ENCODE measurements at regions not wholly inside any gene's neighbourhood (a gene's known extent, or its start where the extent isn't known, plus 50 kb on each side); places are given as distances from the start of the nearest gene placed in this dataset.
"Not testable (repeated sequence)": the region's sequence is repeated elsewhere in the genome, so short reads cannot be mapped to it uniquely, and the experiment has no call there.

DNA sequence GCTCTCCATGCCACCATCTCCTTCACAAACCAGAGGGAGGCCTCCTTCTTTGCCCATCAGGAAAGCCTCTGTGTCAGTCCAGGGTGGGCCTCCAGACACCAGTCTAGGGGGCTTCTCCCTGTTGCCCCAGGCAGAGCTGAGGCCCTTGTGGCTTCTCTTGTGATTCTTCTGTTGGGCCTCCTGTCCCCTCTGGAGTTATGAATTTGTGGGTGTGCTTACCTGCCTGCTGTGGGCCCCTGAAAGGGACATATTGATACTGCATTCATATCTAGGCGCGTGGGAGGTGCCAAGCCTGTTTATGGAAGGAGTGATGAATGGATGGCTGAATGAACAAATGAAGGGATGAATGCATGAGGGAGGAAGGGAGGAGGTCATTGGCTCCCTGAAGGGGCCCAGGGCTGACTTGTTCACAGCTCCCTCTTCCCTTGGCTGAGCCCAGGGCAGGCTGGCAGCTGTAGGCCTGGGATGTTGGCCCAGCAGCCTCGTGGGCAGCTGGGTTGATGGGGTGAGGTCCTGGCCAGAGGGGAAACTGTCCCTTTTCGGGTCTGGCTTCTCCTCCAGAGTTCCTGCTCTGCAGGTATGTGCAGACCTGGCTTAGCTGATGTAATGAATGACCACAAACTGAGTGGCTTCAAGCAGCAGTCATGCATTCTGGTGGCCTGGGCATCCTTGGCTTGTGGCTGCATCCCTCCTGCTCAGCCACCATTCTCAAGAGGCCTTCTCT, 195.4 kb downstream of the GOLGA6L6 start:
- peak; percentile 1 for DNase-seq (ENCODE audit: low read depth, low spot score)

DNA sequence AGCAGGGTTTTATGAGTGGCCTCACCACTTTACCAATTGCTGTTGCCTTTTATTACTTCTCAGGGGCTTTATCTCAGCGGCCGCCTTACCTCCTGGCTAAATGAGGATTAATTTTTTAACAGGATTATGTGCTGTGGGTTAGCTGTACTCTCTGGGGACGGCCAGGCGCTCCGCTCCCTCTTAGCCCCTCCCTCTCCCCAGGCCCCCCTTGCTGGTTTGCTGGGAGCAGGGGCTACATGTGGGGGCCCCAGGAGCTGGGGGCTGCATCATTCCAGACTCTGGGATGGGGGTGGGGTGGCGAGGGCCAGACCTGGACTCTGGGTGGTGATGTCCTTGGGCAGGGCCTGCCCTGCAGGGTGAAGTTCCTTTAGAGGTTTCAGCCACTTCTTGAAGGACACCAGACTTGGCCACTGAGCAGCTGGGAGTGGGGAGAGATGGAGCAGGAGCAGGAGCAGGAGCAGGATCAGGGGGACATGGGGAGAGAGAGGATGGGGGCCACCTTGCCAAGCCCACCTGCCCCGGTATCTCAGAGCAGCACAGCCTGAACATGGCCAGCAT, 196.1 kb downstream of the GOLGA6L6 start:
- DNase-seq (ENCODE audit: low read depth, low spot score) = no peak

DNA sequence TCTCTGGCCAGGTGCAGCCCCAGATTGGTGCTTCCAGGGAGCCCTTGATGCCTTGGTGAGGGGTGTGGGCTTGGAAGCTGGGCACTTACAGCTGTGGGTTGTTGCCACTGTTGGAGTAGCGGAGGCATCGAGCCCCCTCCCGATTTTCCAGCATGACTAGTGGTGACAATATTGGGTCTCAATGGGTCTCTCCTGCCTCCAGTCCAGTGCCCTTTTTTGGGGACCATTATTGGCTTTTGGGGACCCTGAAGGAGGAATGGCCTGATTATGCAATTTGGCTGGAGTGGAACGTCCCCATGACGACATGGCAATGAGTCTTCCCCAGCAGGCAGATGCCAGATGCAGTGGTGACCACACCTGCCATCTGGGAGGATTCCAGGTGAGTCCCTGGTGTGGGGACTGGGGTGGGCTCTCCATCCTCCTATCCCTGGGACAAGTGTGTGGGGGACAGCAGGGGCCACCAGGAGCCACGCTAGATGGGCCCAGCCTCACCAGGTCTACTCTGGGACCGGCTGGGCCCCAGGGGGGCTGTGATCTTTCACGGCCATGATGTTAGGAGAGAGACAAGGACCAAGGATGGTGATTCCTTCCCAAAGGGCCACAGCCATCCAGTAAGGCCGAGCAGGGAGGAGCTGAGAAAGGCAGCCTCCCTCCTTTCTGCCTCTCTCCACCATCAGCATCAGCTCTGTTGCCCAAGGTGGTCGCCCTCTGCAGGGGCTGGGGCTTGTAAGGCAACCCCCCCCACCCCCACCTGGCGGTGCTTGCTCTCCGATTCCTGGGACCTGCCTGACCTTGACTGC, 196.8 kb downstream of the GOLGA6L6 start:
- DNase-seq (ENCODE audit: low read depth, low spot score) = peak; percentile 0

DNA sequence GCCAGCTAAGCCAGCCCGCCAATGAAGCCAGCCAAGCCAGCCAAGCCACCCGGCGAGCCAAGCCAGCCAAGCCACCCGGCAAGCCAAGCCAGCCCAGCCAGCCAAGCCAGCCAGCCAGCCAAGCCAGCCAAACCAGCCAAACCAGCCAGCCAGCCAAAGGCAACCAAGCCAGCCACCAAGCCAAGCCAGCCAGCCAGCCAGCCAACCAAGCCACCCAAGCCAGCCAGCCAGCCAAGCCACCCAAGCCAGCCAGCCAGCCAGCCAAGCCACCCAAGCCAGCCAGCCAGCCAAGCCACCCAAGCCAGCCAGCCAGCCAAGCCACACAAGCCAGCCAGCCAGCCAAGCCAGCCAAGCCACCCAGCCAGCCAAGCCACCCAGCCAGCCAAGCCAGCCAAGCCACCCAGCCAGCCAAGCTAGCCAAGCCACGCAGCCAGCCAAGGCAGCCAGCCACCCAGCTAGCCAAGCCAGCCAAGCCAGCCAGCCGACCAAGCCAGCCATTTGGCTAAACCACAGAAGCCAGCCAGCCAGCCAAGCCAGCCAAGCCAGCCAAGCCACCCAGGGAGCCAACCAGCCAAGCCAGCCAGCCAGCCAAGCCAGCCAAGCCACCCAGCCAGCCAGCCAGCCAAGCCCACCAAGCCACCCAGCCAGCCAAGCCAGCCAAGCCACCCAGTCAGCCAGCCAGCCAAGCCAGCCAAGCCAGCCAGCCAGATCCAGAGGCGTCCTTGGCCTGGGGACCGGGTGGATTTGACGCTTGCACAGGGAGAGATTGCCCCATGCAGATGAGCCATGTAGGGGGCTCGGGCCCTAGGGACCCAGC, 198.0 kb downstream of the GOLGA6L6 start:
- DNase-seq (ENCODE audit: low read depth, low spot score) = not testable (repeated sequence)

DNA sequence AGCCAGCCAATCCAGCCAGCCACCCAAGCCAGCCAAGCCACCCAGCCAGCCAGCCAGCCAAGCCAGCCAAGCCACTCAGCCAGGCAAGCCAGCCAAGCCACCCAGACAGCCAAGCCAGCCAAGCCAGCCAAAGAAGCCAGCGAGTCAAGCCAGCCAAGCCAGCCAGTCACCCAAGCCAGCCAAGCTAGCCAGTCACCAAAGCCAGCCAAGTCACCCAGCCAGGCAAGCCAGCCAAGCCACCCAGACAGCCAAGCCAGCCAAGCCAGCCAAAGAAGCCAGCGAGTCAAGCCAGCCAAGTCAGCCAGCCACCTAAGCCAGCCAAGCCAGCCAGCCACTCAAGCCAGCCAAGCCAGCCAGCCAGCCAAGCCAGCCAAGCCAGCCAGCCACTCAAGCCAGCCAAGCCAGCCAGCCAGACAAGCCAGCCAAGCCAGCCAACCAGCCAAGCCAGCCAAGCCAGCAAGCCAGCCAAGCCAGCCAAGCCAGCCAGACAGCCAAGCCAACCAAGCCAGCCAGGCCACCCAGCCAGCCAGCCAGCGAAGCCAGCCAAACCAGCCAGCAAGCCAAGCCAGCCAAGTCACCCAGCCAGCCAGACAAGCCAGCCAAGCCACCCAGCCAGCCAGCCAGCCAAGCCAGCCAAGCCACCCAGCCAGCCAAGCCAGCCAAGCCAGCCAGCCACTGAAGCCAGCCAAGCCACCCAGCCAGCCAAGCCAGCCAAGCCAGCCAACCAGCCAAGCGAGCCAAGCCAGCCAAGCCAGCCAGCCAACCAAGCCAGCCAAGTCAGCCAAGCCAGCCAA, 198.8 kb downstream of the GOLGA6L6 start:
- DNase-seq (ENCODE audit: low read depth, low spot score) = not testable (repeated sequence)

DNA sequence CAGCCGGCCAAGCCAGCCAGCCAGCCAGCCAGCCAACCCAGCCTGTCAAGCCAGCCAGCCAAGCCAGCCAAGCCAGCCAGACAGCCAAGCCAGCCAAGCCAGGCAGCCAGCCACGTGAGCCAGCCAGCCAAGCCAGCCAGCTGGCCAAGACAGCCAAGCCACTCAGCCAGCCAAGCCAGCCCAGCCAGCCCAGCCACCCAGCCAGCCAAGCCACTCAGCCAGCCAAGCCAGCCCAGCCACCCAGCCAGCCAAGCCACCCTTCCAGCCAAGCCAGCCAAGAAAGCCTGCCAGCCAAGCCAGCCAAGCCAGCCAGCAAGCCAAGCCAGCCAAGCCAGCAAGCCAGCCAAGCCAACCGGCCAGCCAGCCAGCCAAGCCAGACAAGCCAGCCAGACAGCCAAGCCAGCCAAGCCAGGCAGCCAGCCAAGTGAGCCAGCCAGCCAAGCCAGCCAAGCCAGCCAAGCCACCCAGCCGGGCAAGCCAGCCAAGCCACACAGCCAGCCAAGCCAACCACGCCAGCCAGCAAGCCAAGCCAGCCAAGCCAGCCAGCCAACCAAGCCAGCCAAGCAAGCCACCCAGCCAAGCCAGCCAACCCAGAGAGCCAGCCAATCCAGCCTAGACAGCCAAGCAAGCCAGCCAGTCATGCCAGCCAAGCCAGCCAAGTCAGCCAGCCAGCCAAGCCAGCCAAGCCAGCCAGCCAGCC, 199.5 kb downstream of the GOLGA6L6 start:
- peak; percentile 6 for DNase-seq (ENCODE audit: low read depth, low spot score)

DNA sequence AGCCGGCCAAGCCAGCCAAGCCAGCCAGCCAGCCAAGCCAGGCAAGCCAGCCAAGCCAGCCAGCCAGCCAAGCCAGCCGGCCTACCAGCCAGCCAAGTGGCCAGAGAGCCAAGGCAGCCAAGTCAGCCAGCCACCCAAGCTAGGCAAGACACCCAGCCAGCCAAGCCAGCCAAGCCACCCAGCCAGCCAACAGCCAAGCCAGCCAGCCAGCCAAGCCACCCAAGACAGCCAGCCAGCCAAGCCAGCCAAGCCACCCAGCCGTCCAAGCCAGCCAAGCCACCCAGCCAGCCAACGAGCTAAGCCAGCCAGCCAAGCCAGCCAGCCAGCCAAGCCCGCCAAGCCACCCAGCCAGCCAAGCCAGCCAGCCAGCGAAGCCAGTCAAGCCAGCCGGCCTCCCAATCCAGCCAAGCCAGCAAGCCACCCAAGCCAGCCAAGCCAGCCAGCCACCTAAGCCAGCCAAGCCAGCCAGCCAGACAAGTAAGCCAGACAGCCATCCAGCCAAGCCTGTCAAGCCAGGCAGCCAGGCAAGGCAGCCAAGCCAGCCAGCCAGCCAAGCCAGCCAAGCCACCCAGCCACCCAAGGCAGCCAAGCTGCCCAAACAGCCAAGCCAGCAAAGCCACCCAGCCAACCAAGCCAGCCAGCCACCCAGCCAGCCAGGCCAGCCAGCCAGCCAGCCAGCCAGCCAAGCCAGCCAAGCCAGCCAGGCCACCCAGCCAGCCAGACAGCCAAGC, 200.5 kb downstream of the GOLGA6L6 start:
- peak; percentile 10 for DNase-seq (ENCODE audit: low read depth, low spot score)

DNA sequence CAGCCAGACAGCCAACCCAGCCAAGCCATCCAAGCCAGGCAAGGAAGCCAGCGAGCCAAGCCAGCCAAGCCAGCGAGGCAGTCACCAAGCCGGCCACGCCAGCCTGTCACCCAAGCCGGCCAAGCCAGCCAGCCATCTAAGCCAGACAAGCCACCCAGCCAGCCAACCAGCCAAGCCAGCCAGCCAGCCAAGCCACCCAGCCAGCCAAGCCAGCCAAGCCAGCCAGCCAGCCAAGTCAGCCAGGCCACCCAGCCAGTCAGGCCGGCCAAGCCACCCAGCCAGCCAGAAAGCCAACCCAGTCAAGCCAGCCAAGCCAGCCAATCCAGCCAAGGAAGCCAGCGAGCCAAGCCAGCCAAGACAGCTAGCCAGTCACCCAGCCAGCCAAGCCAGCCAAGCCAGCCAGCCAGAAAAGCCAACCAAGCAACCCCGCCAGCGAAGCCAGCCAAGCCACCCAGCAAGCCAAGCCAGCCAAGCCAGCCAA, 201.2 kb downstream of the GOLGA6L6 start:
- peak; percentile 7 for DNase-seq (ENCODE audit: low read depth, low spot score)

DNA sequence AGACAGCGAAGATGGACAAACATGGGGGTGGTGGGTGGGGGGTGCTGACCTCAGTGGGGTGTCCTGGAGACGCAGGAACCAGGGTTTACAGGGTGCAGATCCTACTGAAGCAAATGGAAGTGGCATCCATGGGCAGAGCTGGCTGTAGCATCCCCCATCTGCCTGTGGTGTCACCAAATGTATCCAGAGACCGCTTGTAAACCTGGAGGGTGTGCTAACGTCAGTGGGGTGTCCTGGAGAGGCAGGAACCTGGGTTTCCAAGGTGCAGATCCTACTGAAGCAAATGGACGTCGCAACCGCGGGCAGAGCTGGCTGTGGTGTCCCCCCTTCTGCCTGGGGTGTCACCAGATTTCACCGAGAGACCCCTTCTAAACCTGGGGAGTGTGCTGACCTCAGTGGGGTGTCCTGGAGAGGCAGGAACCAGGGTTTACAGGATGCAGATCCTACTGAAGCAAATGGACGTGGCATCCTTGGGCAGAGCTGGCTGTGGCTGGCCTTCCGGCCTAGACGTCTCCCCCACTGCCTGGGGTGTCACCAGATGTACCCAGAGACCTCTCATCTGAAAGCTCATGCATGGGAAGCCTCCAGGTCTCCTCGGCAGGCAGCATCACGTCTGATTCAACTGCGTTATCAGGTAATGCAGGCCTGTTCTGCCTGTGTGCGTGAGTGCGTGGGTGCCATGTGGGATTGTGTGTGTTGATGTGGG, 202.4 kb downstream of the GOLGA6L6 start:
- peak; percentile 1 for DNase-seq (ENCODE audit: low read depth, low spot score)

DNA sequence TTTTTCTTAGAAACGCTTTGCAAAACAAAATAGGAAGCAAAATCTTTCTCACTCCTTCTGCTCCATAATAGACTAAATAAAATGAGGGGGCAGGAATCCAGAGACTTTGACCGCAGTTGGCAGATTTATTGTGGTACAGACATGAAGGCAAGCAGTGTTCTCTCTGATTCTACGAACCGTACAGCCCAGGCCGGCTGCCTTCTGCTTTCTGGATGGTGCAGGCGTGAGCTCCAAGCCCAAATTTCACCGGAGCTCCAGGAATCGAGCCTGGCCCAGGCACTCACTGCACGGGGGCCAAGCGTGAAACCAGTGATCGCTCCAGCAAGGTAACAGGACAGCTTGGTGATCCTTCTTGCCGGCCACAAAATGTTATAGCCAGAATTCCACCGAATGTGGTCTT, 202.9 kb downstream of the GOLGA6L6 start:
- not testable (repeated sequence) for DNase-seq (ENCODE audit: low read depth, low spot score)

DNA sequence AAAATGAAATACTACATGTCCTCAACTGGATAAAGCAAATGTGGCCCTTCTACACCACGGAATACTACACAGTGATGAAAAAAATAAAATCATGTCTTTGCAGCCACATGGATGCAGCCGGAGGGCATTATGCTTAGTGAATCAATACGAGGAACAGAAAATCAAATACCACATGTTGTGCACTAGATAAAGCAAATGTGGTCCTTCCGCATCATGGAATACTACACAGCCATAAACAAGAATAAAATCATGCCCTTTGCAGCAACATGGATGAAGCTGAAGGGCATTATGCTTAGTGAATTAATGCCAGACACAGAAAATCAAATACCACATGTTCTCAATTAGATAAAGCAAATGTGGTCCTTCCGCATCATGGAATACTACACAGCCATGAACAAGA, 204.4 kb downstream of the GOLGA6L6 start:
- DNase-seq (ENCODE audit: low read depth, low spot score) = not testable (repeated sequence)

DNA sequence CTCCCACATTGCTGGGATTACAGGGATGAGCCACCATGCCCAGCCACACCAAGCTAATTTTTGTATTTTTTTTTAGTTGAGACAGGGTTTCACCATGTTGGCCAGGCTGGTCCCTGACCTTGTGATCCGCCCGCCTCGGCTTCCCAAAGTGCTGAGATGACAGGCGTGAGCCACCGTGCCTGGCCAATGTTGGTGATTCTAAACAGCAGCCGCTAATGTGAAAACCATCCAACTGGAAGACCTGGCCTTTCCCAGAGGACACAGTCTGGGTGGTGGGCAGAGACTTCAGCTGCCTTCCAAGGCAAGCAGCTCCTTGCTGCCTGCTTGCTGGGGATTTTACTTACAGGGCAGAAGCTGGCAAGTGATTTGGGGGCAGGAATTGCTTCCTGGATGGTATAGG, 207.1 kb downstream of the GOLGA6L6 start:
- not testable (repeated sequence) for DNase-seq (ENCODE audit: low read depth, low spot score)

DNA sequence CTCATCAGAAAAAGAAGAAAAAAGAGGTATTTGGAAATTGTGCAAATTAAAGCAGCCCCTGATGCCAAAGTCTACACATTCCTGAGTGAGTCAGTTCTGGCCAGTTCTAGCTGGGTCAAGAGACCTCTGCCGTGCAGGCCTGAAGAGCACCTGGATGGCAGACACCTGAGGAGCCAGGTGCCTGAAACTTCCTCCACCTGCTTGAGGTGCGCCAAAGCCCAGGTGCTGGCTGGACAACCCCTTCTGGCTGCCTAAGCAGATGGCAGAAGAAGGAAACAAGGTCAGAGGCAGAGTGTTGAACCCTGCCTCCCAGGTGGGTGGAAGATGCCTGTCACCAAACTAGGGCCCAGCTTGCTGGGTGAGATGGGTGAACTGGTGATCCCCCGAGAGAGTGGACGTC, 215.8 kb downstream of the GOLGA6L6 start:
- not testable (repeated sequence) for DNase-seq (ENCODE audit: low read depth, low spot score)

DNA sequence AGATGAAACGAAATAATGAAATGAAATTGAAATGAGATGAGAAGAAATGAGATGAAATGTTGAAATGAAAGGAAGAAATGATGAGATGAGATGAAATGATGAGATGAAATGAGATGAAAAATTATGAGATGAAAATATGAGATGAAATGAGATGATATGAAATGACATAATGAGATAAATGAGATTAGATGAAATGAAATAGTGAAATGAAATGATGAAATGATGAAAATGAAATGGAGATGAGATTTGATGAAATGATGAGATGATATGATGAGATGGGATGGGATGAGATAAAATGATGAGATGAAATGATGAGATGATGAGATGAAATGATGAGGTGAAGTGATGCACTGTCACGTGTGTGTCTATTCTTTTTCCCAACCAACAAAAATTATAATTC, 224.5 kb downstream of the GOLGA6L6 start:
- DNase-seq (ENCODE audit: low read depth, low spot score) = not testable (repeated sequence)

DNA sequence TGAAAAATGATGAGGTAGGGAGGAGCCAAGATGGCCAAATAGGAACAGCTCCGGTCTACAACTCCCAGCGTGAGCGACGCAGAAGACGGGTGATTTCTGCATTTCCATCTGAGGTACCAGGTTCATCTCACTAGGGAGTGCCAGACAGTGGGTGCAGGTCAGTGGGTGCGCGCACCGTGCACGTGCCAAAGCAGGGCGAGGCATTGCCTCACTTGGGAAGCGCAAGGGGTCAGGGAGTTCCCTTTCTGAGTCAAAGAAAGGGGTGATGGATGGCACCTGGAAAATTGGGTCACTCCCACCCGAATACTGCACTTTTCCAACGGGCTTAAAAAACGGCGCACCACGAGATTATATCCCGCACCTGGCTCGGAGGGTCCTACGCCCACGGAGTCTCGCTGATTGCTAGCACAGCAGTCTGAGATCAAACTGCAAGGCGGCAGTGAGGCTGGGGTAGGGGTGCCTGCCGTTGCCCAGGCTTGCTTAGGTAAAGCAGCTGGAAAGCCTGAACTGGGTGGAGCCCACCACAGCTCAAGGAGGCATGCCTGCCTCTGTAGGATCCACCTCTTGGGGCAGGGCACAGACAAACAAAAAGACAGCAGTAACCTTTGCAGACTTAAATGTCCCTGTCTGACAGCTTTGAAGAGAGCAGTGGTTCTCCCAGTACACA, 230.5 kb downstream of the GOLGA6L6 start:
- DNase-seq (ENCODE audit: low read depth, low spot score) = not testable (repeated sequence)

DNA sequence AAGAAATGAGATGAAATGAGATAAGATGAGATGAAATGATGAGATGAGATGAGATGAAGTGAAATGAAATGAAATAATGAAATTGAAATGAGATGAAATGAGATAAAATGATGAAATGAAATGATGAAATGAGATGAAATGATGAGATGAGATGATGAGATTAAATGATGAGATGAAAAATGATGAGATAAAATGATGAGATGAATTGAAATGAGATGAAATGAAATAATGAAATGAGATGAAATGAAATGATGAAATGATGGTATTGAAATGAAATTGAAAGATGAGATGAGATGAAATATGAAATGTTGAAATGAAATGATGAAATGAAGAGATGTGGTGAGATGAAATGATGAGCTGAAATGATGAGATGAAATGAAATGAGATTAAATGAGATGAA, 231.0 kb downstream of the GOLGA6L6 start:
- no peak for DNase-seq (ENCODE audit: low read depth, low spot score)

DNA sequence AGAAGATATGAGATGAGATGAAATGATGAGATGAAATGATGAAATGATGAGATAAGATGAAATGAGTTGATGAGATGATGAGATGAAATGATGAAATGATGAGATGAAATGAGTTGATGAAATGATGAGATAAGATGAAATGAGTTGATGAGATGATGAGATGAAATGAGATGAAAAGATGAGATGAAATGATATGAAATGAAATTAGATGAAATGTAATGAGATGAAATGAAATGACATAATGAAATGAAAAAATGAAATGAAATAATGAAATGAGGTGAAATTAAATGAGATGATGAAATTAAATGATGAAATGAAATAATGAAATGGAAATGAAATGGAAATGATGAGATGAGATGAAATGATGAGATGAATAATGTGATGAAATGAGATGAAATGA, 231.6 kb downstream of the GOLGA6L6 start:
- DNase-seq (ENCODE audit: low read depth, low spot score) = not testable (repeated sequence)

DNA sequence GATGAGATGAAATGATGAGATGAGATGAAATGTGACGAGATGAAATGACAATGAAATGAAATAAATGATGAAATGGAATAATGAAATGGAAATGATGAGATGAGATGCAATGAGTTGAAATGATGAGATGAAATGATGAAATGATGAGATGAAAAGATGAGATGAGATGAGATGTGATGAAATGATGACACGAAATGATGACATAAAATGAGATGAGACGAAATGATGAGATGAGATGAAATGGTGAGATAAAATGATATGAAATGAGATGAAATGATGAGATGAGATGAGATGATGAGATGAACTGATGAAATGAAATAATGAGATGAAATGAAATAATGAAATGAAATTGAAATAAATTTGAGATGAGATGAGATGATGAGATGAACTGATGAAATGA, 232.2 kb downstream of the GOLGA6L6 start:
- DNase-seq (ENCODE audit: low read depth, low spot score) = not testable (repeated sequence)

All from ELF-1 (cell line).